ENCODE measurements at regions not wholly inside any gene's neighbourhood (a gene's known extent, or its start where the extent isn't known, plus 50 kb on each side); places are given as distances from the start of the nearest gene placed in this dataset.

- no peak for DNase-seq
These were observed 117.9 kb upstream of the OSR1 start for GRCh38 chr2:19476327-19476726.

- no peak for DNase-seq
These were observed 115.7 kb upstream of the OSR1 start for GRCh38 chr2:19474128-19474527.

GRCh38 chr2:19473350-19473749 is 114.9 kb upstream of the OSR1 start:
- DNase-seq: no peak

- no peak for DNase-seq
These were observed 114.1 kb upstream of the OSR1 start for GRCh38 chr2:19472391-19472978.

- DNase-seq: no peak
These were observed 113.1 kb upstream of the OSR1 start for GRCh38 chr2:19471491-19471890.

GRCh38 chr2:19465978-19466377 is 107.6 kb upstream of the OSR1 start:
- no peak for DNase-seq

GRCh38 chr2:19462256-19462645 is 103.8 kb upstream of the OSR1 start:
- no peak for DNase-seq

GRCh38 chr2:19461504-19462255 is 103.3 kb upstream of the OSR1 start:
- no peak for DNase-seq

- DNase-seq: no peak
These were observed 102.3 kb upstream of the OSR1 start for GRCh38 chr2:19460761-19461160.

GRCh38 chr2:19458427-19459003 is 100.1 kb upstream of the OSR1 start:
- no peak for DNase-seq

- DNase-seq: no peak
These were observed 99.4 kb upstream of the OSR1 start for GRCh38 chr2:19457809-19458208.

GRCh38 chr2:19456705-19457309 is 98.4 kb upstream of the OSR1 start:
- DNase-seq: no peak

- no peak for DNase-seq
These were observed 95.7 kb upstream of the OSR1 start for GRCh38 chr2:19454125-19454524.

- DNase-seq: no peak
These were observed 84.3 kb upstream of the OSR1 start for GRCh38 chr2:19442731-19443130.

GRCh38 chr2:19439081-19439480 is 80.7 kb upstream of the OSR1 start:
- DNase-seq: no peak

GRCh38 chr2:19435815-19436214 is 77.4 kb upstream of the OSR1 start:
- DNase-seq: no peak

GRCh38 chr2:19434413-19434812 is 76.0 kb upstream of the OSR1 start:
- no peak for DNase-seq

GRCh38 chr2:19426941-19427340 is 68.5 kb upstream of the OSR1 start:
- DNase-seq: no peak

- no peak for DNase-seq
These were observed 67.7 kb upstream of the OSR1 start for GRCh38 chr2:19426144-19426543.

- DNase-seq: no peak
These were observed 67.0 kb upstream of the OSR1 start for GRCh38 chr2:19425419-19425818.

GRCh38 chr2:19419211-19419880 is 60.9 kb upstream of the OSR1 start:
- DNase-seq: no peak

- no peak for DNase-seq
These were observed 58.6 kb upstream of the OSR1 start for GRCh38 chr2:19416784-19417684.

Data from cerebellar nuclear complex (tissue), 1 donor.